GM12892 (cell line): ENCODE measurements at regions not wholly inside any gene's neighbourhood (a gene's known extent, or its start where the extent isn't known, plus 50 kb on each side); places are given as distances from the start of the nearest gene placed in this dataset.

Experiments
- POLR2A ChIP-seq: IDR thresholded peaks from 2 replicates; pipeline ENCODE4 v1.6.1; 2011; ENCODE audit warnings: low read depth, low read length, control low read depth
- POLR2AphosphoS5 ChIP-seq: IDR thresholded peaks from 2 replicates; pipeline ENCODE4 v1.6.1; 2011; ENCODE audit warnings: low read depth, low read length, control low read depth
- TAF1 ChIP-seq: IDR thresholded peaks from 2 replicates; pipeline ENCODE4 v1.6.1; 2011; ENCODE audit warnings: low read depth, mild to moderate bottlenecking, control low read depth, low read length, borderline replicate concordance

- TF ChIP-seq POLR2AphosphoS5 = no peak
- TF ChIP-seq TAF1 = no peak
- no peak for TF ChIP-seq POLR2A
Observed at GRCh38 chr1:201676641-201677040, 137.7 kb downstream of the NAV1 start.
